Astrocyte of the cerebellum (primary cell): ENCODE measurements at regions not wholly inside any gene's neighbourhood (a gene's known extent, or its start where the extent isn't known, plus 50 kb on each side); places are given as distances from the start of the nearest gene placed in this dataset.
A peak's percentile ranks its signal among the peaks of the same experiment; 100 is the strongest.

Experiments
- DNase-seq: peaks from one replicate; pipeline ENCODE4 v3.0.0-alpha.2; 2011; ENCODE audit warnings: low read depth
- H3K4me3 ChIP-seq: 2 replicates; pipeline ENCODE4 v1.5.1; 2011; ENCODE audit warnings: mild to moderate bottlenecking, low read depth, low read length, moderate library complexity
- in situ Hi-C: cut with HindIII; loops from 2 replicates; pipeline ENCODE4 v1.10.0; 2017; ENCODE audit warnings: low sequenced_read_pairs
- TF ChIP-seq, protein P1 (sequence below): IDR thresholded peaks from 2 replicates; pipeline ENCODE4 v1.5.1; 2012; ENCODE audit warnings: low read length, low read depth, moderate library complexity, mild to moderate bottlenecking; ENCODE audit errors: missing control alignments

DNA sequence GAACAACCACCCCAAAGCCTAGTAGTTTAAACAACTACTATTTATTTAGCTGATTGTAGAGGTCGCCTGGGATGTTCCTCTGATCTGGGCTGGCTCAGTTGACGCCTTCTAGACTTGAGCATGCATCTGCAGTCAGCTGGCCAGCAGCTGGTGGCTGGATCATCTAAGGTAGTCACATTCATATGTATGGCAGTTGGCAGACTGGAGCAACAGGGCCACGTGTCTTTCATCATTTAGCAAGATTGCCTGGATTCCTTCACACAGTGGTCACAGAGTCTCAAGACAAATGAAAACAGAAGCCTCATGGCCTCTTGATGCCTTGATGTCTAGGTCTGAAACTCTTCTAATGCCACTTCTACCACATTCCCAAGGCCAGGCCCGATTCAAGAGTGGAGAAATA, 220.6 kb upstream of the S100G start:
- TF ChIP-seq, protein P1, sequence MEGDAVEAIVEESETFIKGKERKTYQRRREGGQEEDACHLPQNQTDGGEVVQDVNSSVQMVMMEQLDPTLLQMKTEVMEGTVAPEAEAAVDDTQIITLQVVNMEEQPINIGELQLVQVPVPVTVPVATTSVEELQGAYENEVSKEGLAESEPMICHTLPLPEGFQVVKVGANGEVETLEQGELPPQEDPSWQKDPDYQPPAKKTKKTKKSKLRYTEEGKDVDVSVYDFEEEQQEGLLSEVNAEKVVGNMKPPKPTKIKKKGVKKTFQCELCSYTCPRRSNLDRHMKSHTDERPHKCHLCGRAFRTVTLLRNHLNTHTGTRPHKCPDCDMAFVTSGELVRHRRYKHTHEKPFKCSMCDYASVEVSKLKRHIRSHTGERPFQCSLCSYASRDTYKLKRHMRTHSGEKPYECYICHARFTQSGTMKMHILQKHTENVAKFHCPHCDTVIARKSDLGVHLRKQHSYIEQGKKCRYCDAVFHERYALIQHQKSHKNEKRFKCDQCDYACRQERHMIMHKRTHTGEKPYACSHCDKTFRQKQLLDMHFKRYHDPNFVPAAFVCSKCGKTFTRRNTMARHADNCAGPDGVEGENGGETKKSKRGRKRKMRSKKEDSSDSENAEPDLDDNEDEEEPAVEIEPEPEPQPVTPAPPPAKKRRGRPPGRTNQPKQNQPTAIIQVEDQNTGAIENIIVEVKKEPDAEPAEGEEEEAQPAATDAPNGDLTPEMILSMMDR = no peak
- in situ Hi-C loops = no loop called here
- no peak overlapping the region for H3K4me3 ChIP-seq
- no peak for DNase-seq

DNA sequence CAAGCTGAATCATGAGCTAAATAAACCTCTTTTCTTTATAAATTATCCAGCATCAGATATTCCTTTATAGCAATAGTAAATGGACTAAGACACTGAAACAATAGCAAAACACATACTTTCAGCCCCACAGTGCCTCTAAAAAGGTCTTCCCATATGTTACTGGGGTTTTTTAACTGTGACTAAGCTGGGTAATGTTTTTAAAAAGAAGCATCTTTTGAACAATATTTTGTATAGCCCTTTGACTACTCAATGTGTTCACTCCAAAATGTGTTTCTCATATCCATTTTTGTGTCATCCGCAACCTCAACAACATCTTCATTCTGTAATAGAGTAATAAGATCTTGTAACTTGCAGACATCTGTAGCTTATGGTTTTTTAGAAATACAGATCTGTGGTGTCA, 218.7 kb upstream of the S100G start:
- no peak overlapping the region for H3K4me3 ChIP-seq
- in situ Hi-C loops = no loop called here
- TF ChIP-seq, protein P1 = no peak
- DNase-seq = no peak

DNA sequence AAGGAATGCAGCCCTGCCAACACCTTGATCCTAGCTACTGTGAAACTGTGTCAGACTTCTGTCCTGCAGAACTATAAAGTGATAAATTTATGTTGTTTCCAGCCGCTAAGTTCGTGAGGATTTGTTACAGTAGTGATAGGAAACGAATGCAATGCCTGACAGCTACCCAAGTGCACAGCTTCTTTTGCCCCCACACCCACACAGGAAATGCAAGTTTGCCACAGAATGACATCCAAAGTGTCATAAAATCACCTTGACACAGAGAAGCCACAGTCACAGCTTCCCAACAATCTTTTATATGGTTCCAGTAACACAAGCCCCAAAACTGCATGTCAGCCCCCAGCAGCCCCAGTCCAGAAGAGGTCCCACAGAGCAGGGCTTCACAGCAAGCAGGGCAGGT, 216.9 kb upstream of the S100G start:
- no peak overlapping the region for H3K4me3 ChIP-seq
- TF ChIP-seq, protein P1 = no peak
- in situ Hi-C loops = no loop called here
- DNase-seq = no peak

DNA sequence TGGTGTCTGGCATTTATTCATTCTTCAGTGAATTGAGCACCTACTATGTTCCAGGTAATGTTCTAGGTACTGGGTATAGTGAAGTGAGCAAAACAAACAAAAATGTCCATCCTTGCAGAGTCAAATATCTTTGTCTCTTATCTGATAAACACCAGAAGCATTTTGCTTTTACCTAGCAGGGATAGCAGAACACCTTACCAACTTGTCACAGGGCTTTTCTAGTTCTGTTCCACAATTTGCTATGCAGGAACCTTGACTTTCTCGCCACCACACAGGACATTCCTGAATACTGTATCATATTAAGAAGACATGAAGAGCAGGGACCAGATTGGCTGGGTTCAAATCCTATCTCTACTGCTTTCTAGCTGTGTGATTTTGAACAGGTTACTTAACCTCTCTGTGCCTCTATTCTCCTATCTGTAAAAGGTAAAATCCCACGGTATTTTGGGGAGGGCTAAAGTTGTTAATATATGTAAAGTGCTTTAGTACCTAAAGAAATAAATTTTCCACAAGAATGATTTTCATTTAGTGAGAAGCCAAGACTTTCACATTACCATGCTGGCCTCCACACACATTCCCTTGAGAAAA, 214.5 kb upstream of the S100G start:
- TF ChIP-seq, protein P1 = no peak
- no peak for DNase-seq
- H3K4me3 ChIP-seq = no peak overlapping the region
- in situ Hi-C loops = no loop called here

DNA sequence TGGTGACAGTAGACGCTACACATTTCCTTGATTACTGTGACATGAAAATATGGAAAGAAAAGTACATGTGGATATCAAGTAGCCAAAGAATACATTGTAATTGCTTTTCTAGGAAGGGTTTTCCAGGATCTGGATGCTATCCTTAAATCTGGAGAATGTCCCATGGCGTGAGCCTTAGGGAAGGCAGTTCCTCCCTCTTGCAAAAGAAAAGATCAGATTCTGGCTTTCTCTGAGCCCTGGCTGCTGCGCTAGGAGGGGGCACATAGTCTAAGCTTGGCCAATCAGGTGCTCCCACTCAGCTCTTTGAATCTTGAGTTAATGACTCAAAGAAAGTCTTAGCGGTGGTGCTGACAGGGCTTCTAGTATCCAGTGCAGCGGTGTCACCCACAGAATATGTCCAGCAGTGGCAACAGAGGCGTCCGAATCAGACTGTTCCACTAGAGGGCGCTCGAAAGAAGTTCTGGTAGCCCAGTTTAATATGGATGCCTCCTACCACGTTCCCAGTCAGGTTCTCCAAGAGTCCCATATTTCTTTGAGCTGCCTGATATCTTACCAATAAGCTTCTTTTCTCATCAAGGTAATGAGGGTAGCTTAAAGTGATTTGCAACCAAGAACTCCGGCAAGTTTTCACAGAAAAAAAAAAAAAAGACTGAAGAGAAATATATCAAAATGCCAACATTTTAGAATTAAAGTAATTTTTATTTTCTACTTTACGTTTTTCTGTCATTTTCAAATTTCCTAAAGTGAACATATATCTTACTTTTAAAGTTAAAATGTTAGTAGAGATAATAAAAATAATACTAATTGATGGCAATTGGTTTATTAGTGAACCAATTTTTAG, 213.4 kb upstream of the S100G start:
- DNase-seq = peak; percentile 28
- TF ChIP-seq, protein P1 = peak; percentile 67
- in situ Hi-C loops = no loop called here

GRCh38 chrX:16440446-16440845, 209.5 kb upstream of the S100G start:
- no peak for DNase-seq
- in situ Hi-C loops = no loop called here
- no peak overlapping the region for H3K4me3 ChIP-seq
- TF ChIP-seq, protein P1 = no peak

More for the DNA sequence above, 213.4 kb upstream of the S100G start:
- H3K4me3 ChIP-seq = no peak overlapping the region
